Neural crest cell (in vitro differentiated cells): ENCODE measurements at regions not wholly inside any gene's neighbourhood (a gene's known extent, or its start where the extent isn't known, plus 50 kb on each side); places are given as distances from the start of the nearest gene placed in this dataset.

Source experiments
- DNase-seq: peaks from one replicate; pipeline ENCODE4 v3.0.0; 2021; ENCODE audit warnings: low read depth, mixed read lengths, low spot score
- H3K27ac Mint-ChIP-seq: one replicate; pipeline ENCODE4 v1.8.0; 2021; ENCODE audit warnings: mild to moderate bottlenecking, mixed read lengths; ENCODE audit not compliant: unreplicated experiment
- H3K27me3 Mint-ChIP-seq: 2 replicates; pipeline ENCODE4 v1.8.0; 2021; ENCODE audit warnings: low read depth, mild to moderate bottlenecking, mixed read lengths
- H3K36me3 Mint-ChIP-seq: 2 replicates; pipeline ENCODE4 v1.8.0; 2021; ENCODE audit warnings: low read depth, mild to moderate bottlenecking, mixed read lengths
- H3K4me1 Mint-ChIP-seq: 2 replicates; pipeline ENCODE4 v1.8.0; 2021; ENCODE audit warnings: mixed read lengths
- H3K4me3 Mint-ChIP-seq: one replicate; pipeline ENCODE4 v1.8.0; 2021; ENCODE audit warnings: mild to moderate bottlenecking, mixed read lengths
- H3K9me3 Mint-ChIP-seq: 2 replicates; pipeline ENCODE4 v1.8.0; 2021; ENCODE audit warnings: mixed read lengths
- CTCF ChIP-seq: fragments of 200-600 bp; sonication (generic); conservative IDR thresholded peaks from 2 replicates; pipeline ENCODE4 v1.5.0; 2021; ENCODE audit warnings: antibody characterized with exemption, mild to moderate bottlenecking

GRCh38 chr7:22572292-22572691 is 72.3 kb upstream of the STEAP1B start:
- H3K27ac Mint-ChIP-seq: no peak overlapping the region
- no peak for TF ChIP-seq CTCF

GRCh38 chr7:22571766-22572165 is 71.8 kb upstream of the STEAP1B start:
- H3K4me1 Mint-ChIP-seq: peaks cover 12% of the 10 kb centered on the region
- TF ChIP-seq CTCF: no peak
- H3K4me3 Mint-ChIP-seq: no peak overlapping the region
- no peaks in the 10 kb centered on the region for H3K36me3 Mint-ChIP-seq
- no peaks in the 10 kb centered on the region for H3K27me3 Mint-ChIP-seq
- H3K27ac Mint-ChIP-seq: no peak overlapping the region
- no peak for DNase-seq
- H3K9me3 Mint-ChIP-seq: peaks cover 10% of the 10 kb centered on the region

More at GRCh38 chr7:22572292-22572691, 72.3 kb upstream of the STEAP1B start:
- no peaks in the 10 kb centered on the region for H3K36me3 Mint-ChIP-seq
- DNase-seq: no peak
- no peaks in the 10 kb centered on the region for H3K27me3 Mint-ChIP-seq
- peaks cover 10% of the 10 kb centered on the region for H3K9me3 Mint-ChIP-seq
- peaks cover 12% of the 10 kb centered on the region for H3K4me1 Mint-ChIP-seq
- H3K4me3 Mint-ChIP-seq: no peak overlapping the region

- H3K27me3 Mint-ChIP-seq: no peaks in the 10 kb centered on the region
- no peak overlapping the region for H3K27ac Mint-ChIP-seq
- peaks cover 10% of the 10 kb centered on the region for H3K9me3 Mint-ChIP-seq
- H3K4me3 Mint-ChIP-seq: no peak overlapping the region
- no peak for DNase-seq
- H3K4me1 Mint-ChIP-seq: peaks cover 22% of the 10 kb centered on the region
- no peaks in the 10 kb centered on the region for H3K36me3 Mint-ChIP-seq
- TF ChIP-seq CTCF: no peak
Measured at GRCh38 chr7:22569586-22570321, 69.8 kb upstream of the STEAP1B start.

GRCh38 chr7:22566592-22566991 is 66.6 kb upstream of the STEAP1B start:
- Mint-ChIP-seq H3K4me3 (no peak overlapping the region), H3K9me3 (peaks cover 4% of the 10 kb centered on the region), H3K27ac (no peak overlapping the region), H3K27me3 (no peaks in the 10 kb centered on the region), H3K4me1 (peaks cover 24% of the 10 kb centered on the region), H3K36me3 (no peaks in the 10 kb centered on the region)
- no peak for DNase-seq
- TF ChIP-seq CTCF: no peak

GRCh38 chr7:22566176-22566575 is 66.2 kb upstream of the STEAP1B start:
- H3K4me3 Mint-ChIP-seq: no peak overlapping the region
- H3K9me3 Mint-ChIP-seq: peaks cover 3% of the 10 kb centered on the region
- H3K4me1 Mint-ChIP-seq: peaks cover 27% of the 10 kb centered on the region
- H3K27ac Mint-ChIP-seq: no peak overlapping the region
- no peak for DNase-seq
- no peaks in the 10 kb centered on the region for H3K27me3 Mint-ChIP-seq
- TF ChIP-seq CTCF: no peak
- H3K36me3 Mint-ChIP-seq: no peaks in the 10 kb centered on the region
